Bone marrow (tissue), 2 donors: ENCODE measurements at regions not wholly inside any gene's neighbourhood (a gene's known extent, or its start where the extent isn't known, plus 50 kb on each side); places are given as distances from the start of the nearest gene placed in this dataset.

Experiments used
- DNase-seq, 2 donors: peaks; one replicate each; lab custom pipeline; 2025; lab: John Stamatoyannopoulos, UW

GRCh38 chr1:38258085-38258627 is 211.6 kb upstream of the POU3F1 start:
- DNase-seq = no peak

- no peak for DNase-seq
These were observed 210.8 kb upstream of the POU3F1 start for GRCh38 chr1:38257374-38257773.

DNA sequence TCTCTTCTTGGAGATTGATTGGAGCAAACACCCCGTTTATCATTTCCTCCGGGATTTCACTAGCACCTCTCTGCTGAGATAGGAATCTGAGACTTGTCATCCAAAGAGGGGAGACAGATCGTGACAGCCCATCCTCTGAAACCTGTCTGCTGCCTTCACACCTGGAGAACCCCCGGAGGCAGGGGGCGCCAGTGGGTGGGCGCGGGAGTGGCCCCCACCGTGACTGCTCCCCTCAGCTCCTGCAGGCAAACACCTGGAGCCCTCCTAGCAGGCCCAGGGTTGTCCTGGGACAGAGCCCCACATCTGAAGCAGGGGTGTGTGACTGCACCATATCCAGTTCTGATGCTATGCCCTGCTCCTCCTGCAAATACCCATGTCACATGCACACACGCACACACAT is 209.5 kb upstream of the POU3F1 start:
- no peak for DNase-seq

DNA sequence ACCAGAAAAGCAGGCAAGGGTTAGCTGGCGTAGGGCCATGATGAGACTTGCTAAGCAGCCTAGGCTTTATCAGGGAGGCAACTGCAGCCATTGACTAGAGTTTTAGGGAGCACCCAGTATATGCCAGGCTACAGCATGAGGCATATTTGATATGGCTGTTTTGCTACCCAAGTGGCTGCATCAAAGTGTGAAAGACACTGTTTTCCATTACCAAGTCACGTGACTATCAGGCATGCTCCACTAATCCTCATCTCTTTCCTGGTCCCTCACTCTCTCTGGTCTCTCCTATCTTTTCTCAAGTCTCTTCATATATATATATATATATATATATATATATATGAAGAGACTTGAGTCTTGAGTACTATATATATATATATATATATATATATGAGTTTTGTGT is 206.7 kb upstream of the POU3F1 start:
- DNase-seq = no peak

DNA sequence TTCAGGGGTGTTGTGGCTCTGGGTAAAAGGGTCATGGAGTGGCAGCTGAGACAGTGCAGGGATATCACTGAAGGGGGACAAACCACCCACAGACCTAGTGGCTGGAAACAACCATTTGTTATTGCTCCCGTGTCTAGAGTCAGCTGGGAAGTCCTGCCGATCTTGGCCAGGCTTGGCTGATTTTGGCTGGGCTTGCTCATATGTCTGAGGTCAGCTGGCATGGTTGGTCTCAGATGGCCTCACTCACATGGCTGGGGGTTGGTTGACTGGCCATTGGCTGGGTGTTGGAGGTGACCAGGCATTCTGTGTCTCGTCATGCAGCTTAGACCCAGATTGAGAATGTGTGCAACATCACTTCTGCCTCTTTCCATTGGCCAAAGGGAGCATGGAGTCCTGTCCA is 203.8 kb upstream of the POU3F1 start:
- no peak for DNase-seq

- no peak for DNase-seq
These were observed 202.4 kb upstream of the POU3F1 start for GRCh38 chr1:38249001-38249400.

DNA sequence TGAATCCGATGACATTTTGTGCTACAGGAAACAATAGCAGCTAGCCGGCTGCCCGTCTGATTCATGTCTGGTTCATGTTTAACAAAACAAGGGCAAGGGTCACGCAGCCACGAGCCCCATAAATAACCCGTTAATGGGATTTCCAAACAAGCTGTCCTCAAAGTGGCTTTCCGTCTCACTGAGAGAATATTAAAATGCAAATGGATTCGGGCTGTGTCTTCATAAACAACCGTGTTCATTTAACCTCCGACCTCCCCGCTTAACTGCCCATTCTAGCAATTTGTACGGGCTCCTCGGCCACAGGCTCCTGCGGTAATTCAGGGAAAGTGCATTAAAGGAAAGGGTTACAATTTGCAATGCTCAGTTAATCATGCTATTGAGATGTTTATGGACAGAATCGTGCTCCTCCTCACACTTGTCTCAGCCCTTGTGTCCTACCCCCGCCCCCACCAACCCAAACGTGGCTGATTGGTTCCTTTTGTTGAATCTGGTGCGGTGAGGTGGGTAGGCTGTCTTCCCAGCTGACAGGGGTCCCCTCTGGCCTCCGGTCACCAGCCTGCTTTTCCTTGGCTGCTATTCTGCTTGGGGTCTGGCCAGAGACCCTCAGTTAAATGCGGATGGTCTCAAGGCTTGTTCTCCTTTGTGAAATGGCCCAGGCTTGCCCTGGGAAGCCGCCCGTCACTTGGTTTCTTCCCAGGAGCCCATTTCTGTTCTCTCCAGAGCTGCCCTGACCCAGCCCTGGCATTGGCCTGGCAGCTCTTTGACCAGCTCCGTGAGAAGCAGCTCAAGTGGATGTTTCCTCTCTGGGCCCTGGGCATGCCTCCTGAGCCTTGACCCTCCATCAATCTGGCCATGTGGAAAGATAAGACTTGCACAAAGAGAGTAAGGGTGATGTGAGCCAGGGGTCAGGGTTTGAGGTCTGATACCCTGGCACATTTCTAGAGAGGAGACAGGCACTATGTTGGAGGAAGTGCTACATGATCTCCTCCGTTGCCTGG is 200.7 kb upstream of the POU3F1 start:
- DNase-seq = no peak

- no peak for DNase-seq
These were observed 197.7 kb upstream of the POU3F1 start for GRCh38 chr1:38244218-38244845.

GRCh38 chr1:38243106-38243505 is 196.5 kb upstream of the POU3F1 start:
- no peak for DNase-seq

DNA sequence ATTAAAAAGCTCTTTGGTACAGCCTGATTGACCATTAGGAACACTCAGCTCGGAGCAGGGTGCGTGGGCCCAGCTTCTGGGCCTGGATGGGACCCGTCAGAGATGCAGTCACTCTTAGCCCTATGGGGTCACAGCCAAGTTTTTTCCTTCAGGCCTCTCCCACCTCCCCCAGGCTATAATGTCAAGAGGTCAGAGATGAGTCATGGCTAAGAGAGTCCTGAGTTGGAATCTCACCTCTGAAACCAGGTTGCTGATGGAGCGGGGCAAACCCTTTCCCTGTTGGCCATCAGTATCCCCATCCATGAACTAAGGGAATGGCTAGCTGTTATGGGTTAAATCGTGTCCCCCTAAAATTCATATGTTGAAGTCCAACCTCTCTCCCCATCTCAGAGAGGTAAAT is 195.9 kb upstream of the POU3F1 start:
- no peak for DNase-seq

DNA sequence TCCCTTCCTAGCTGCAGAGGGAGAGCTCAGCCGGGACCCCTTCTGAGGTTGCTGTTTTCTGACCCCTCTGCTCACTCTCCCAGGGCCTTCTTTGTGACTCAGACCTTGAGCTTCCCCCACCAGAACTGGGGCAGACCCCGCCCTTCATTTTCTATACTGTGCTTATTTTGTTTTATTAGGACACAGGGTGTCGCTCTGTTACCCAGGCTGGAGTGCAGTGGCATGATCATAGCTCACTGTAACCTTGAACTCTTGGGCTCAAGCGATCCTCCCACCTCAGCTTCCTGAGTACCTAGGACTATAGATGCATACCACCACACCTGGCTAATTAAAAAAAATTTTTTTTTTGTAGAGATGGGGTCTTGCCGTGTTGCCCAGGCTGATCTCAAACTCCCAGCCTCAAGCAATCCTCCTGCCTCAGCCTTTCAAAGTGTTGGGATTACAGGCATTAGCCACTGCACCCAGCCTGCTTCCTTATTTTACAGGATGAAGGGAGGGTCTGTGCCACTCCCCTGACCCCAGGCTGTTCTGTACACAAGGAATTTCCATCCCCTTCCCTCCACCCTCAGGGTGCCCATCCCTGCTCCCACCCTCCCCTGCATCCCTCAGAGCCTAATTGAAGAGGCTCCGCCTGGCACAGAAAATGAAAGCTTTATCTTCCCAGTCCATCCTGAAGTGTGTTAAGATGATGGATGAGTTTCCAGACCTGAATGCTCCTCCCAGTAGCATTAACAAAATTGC is 195.2 kb upstream of the POU3F1 start:
- DNase-seq = no peak

GRCh38 chr1:38240618-38241017 is 194.0 kb upstream of the POU3F1 start:
- DNase-seq = no peak

DNA sequence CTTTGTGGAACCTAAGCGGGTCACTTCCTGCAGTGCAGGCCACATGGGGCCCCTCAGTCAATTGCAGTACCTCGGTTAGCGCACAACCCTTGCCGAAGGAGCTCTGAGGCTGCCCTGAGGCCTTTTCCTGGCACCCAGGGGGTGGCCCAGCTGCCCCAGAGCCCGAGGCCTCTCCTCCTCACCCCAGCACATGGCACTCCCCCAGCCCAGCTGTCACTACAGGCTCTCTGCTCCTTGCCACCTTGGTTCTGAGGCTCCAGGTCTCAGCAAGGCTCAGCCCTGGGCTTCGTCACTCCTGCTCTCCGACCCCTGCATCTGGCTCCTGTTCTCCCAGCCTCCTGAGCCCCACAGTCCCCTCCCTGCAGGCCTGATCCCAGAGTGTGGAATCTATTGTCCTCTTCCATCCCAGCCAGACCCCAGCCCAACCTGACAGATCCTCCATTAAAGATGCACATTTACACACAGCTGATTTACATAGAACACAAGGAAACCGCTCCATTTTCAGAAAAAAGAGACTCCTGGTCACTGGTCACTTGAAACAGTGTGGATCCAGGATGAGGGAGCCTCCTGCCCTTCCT is 192.8 kb upstream of the POU3F1 start:
- DNase-seq = no peak

DNA sequence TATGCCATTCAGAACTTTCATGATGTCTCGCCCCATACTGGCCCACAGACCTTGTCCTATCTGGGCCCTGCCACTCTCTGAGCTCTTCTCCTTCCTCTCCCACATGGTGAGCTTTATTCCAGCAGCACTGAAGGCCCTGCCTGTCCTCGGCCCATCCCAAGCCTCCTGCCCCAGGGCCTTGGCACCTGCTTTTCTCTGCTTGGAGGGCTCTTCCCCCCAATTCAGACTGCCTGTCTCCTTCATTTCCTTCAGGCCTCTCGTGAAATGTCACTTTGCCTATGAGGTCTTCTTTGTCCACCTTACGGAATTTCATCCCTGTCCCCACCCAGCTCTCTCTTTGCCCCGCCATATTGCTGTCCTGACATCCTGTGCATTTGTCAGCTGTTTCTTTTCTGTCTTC is 191.7 kb upstream of the POU3F1 start:
- DNase-seq = no peak

DNA sequence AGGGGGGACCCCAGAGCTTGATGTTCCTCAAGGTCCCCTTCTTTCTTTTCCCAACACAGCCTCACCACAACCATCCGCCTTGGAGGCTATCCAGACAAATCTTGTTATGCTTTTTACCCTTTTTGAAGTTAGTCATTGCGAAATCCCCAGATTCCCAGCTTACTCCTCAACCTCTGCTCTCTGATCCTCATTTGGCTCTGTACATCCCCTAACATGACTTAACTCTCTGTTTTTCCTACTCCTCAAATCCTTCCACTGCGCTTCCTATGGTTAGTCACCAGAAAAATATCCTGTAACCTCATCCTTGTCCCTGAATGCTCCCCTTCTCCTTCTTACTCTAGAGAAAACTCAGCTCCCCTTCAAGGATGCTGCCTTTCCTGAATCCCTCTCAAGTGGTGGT is 189.1 kb upstream of the POU3F1 start:
- no peak for DNase-seq

- no peak for DNase-seq
These were observed 185.3 kb upstream of the POU3F1 start for GRCh38 chr1:38231941-38232340.

DNA sequence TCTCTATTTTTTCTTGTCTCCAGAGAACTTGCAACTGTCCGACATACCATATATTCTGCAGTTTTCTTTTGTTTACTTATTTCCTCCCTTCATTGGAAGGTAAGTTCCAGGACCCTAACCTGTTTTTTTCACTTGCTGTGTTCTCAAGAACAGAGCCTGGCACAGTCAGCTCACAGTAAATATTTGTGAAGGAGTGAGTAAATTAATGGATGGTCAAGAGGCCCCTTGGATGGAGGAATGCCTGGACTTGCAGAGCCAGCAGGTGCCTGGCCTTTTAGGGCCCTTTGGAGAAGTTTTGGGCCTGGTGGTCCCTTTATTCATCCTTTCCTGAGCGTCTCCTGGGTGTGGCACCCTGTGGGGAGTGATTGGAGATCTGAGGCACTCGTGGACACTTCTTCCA is 182.1 kb upstream of the POU3F1 start:
- no peak for DNase-seq

DNA sequence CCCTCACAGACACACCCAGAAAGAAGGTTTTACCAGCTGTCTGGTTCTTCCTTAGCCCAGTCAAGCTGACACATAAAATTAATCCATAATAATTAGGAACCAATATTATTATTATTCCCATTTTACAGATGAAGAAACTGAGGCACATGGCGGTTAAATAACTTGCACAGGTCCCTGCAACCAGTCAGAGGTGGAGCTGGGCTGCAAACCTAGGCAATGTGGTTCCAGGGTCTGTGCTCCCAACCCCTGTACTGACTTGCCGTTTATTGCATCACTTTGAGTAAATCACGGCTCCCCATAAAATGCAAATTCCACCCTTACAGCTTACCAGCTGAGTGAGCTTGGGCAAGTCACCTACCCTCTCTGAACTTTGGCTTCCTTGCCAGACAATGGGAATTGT is 179.2 kb upstream of the POU3F1 start:
- DNase-seq = no peak

- DNase-seq = no peak
These were observed 176.8 kb upstream of the POU3F1 start for GRCh38 chr1:38223391-38223790.

DNA sequence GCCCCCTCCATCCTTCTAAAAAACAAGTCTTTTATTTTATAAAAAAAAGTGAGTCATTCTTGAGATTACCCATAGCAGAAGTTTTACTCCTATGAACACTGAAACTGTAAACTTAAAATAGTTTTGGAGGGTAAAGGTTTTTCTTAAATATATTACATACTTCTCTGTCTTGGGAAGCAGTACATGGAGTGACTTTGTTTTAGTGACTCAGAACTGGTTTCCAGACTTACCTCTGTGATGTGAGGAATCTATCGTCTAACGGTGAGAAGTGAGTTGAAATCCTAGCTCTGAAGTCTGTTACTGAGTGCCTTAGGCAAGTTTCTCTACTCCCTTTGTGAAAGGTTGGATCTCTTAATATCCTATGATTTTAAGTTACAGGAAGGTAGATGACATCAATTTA is 176.3 kb upstream of the POU3F1 start:
- DNase-seq = no peak

DNA sequence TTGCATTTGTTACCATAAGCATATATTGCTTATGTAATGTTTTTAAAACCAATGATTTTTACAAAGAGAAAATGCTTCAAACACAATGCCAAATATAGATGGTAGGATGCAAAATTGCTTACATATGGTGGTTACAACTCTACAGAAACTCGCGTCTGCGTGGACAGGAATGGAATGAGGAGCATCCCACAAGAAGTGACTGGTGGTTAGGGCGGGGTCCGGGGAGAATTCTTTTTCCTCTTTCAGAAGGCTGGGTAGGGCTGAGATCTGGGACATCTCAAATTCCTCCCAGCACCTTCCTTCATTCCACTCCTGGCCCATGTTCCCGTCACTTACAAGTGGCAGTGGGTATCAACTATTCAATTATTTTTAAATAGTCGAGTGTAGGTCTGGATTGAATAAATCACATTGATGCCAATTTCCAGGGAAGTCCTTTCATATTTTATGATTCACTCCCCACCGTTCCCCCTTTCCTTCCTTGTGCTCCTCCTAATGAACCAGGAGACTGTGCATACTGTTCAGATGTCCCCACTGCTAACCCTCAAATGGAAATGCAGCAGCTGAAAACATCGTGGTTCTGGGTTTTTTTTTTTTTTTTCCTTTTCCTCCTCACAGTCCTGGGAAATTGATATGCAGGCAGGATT is 174.5 kb upstream of the POU3F1 start:
- no peak for DNase-seq

DNA sequence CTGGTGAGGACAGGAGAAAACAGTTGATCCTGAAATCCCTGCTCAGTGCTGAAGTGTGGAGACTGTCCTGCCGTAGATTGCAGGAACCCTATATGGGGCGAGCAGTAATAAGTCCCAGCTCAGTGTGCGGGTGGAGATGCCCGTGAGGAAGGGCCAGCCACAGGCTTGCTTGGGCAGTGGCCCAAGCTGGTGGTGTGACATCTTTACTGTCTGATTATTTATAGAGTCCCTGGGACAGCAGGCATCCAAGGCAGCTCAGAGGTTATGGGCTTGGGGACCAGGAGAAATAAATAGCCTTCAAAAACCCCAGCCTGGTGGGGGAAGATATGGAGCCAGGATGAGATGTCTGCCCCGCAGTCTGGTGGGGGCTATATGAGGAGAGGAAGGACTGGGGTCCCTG is 170.7 kb upstream of the POU3F1 start:
- no peak for DNase-seq
